Lung microvascular endothelial cell (primary cell): ENCODE measurements at regions not wholly inside any gene's neighbourhood (a gene's known extent, or its start where the extent isn't known, plus 50 kb on each side); places are given as distances from the start of the nearest gene placed in this dataset.
"Not testable (repeated sequence)": the region's sequence is repeated elsewhere in the genome, so short reads cannot be mapped to it uniquely, and the experiment has no call there.

Experiments used
- DNase-seq, 2 donors: peaks; one replicate each; pipeline versions ENCODE4 v3.0.0 to v3.0.0-alpha.2; 2010; ENCODE audit warnings: low read depth in 2 of 2

- not testable (repeated sequence) for DNase-seq
Observed at GRCh38 chr2:76697439-76697838, 824.7 kb downstream of the LRRTM4 start.

GRCh38 chr2:76692908-76693307 lies 829.3 kb downstream of the LRRTM4 start:
- DNase-seq, result no peak

GRCh38 chr2:76688732-76689131 lies 833.4 kb downstream of the LRRTM4 start:
- no peak for DNase-seq

- no peak for DNase-seq
Observed at GRCh38 chr2:76687923-76688322, 834.3 kb downstream of the LRRTM4 start.

GRCh38 chr2:76684756-76685155 lies 837.4 kb downstream of the LRRTM4 start:
- DNase-seq, result no peak

GRCh38 chr2:76679025-76679396 lies 843.2 kb downstream of the LRRTM4 start:
- DNase-seq, result no peak

- no peak for DNase-seq
Observed at GRCh38 chr2:76678383-76679024, 843.7 kb downstream of the LRRTM4 start.

- DNase-seq, result no peak
Observed at GRCh38 chr2:76675212-76675611, 847.0 kb downstream of the LRRTM4 start.

GRCh38 chr2:76672798-76673197 lies 849.4 kb downstream of the LRRTM4 start:
- DNase-seq, result no peak

- DNase-seq, result no peak
Observed at GRCh38 chr2:76669966-76670465, 852.2 kb downstream of the LRRTM4 start.

- DNase-seq, result no peak
Observed at GRCh38 chr2:76668279-76668678, 853.9 kb downstream of the LRRTM4 start.

- DNase-seq, result no peak
Observed at GRCh38 chr2:76667821-76668271, 854.3 kb downstream of the LRRTM4 start.

- DNase-seq, result no peak
Observed at GRCh38 chr2:76642129-76642528, 880.0 kb downstream of the LRRTM4 start.

GRCh38 chr2:76641506-76641905 lies 880.7 kb downstream of the LRRTM4 start:
- no peak for DNase-seq

- DNase-seq, result no peak
Observed at GRCh38 chr2:76640905-76641304, 881.3 kb downstream of the LRRTM4 start.

GRCh38 chr2:76639171-76639680 lies 883.0 kb downstream of the LRRTM4 start:
- no peak for DNase-seq

GRCh38 chr2:76633276-76633921 lies 888.8 kb downstream of the LRRTM4 start:
- no peak for DNase-seq

GRCh38 chr2:76625101-76625500 lies 897.1 kb downstream of the LRRTM4 start:
- no peak for DNase-seq

GRCh38 chr2:76613330-76613729 lies 902.6 kb upstream of the GCFC2 start:
- DNase-seq, result no peak

GRCh38 chr2:76612764-76613163 lies 902.0 kb upstream of the GCFC2 start:
- no peak for DNase-seq

GRCh38 chr2:76610451-76610850 lies 899.7 kb upstream of the GCFC2 start:
- no peak for DNase-seq

GRCh38 chr2:76599732-76600368 lies 889.1 kb upstream of the GCFC2 start:
- peak; percentile 62 to 69 for DNase-seq

- no peak for DNase-seq
Observed at GRCh38 chr2:76584474-76584873, 873.8 kb upstream of the GCFC2 start.
